NB4 (cell line): ENCODE measurements at regions not wholly inside any gene's neighbourhood (a gene's known extent, or its start where the extent isn't known, plus 50 kb on each side); places are given as distances from the start of the nearest gene placed in this dataset.
"Not testable (repeated sequence)": the region's sequence is repeated elsewhere in the genome, so short reads cannot be mapped to it uniquely, and the experiment has no call there.

Source experiments
- DNase-seq: peaks from one replicate; pipeline ENCODE4 v3.0.0; 2010; ENCODE audit warnings: low read depth
- H3K4me3 ChIP-seq: one replicate; pipeline ENCODE4 v1.5.1; 2011; ENCODE audit warnings: mild to moderate bottlenecking, low read depth, low read length, moderate library complexity
- MYC ChIP-seq: IDR thresholded peaks from 2 replicates; pipeline ENCODE4 v1.6.1; 2011; ENCODE audit warnings: low read depth, low read length
- POLR2A ChIP-seq: IDR thresholded peaks from 2 replicates; pipeline ENCODE4 v1.6.1; 2011; ENCODE audit warnings: mild to moderate bottlenecking; ENCODE audit not compliant: insufficient read length; ENCODE audit errors: extremely low read depth
- TF ChIP-seq, protein P1 (sequence below): IDR thresholded peaks from 2 replicates; pipeline ENCODE4 v1.6.1; 2011; ENCODE audit warnings: low read depth, low read length
- TF ChIP-seq, protein P2 (sequence below): IDR thresholded peaks from one replicate; pipeline ENCODE4 v1.5.1; 2012; ENCODE audit warnings: low read depth, low read length

DNA sequence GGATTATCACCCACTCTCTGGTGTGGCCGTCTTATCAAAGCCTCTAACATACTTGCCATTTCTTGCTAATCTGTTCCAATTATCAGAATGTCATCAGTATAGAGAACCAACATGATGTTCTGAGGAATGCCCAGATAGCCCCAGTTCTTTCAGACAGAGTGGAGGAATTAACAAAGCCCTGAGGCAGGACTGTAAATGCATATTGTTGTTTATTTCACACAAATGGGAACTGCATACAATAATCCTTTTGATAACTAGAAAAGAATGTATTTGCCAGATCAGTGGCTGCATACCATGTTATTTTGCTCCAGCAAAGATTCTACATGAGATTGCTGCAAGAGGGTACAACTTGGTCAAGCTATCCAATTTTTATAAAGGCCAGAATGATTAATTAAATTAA, 112.8 kb upstream of the HEY2 start:
- no peak overlapping the region for H3K4me3 ChIP-seq
- TF ChIP-seq, protein P1, sequence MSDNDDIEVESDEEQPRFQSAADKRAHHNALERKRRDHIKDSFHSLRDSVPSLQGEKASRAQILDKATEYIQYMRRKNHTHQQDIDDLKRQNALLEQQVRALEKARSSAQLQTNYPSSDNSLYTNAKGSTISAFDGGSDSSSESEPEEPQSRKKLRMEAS: no peak
- TF ChIP-seq POLR2A (no peak), MYC (no peak)
- TF ChIP-seq, protein P2, sequence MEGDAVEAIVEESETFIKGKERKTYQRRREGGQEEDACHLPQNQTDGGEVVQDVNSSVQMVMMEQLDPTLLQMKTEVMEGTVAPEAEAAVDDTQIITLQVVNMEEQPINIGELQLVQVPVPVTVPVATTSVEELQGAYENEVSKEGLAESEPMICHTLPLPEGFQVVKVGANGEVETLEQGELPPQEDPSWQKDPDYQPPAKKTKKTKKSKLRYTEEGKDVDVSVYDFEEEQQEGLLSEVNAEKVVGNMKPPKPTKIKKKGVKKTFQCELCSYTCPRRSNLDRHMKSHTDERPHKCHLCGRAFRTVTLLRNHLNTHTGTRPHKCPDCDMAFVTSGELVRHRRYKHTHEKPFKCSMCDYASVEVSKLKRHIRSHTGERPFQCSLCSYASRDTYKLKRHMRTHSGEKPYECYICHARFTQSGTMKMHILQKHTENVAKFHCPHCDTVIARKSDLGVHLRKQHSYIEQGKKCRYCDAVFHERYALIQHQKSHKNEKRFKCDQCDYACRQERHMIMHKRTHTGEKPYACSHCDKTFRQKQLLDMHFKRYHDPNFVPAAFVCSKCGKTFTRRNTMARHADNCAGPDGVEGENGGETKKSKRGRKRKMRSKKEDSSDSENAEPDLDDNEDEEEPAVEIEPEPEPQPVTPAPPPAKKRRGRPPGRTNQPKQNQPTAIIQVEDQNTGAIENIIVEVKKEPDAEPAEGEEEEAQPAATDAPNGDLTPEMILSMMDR: no peak
- no peak for DNase-seq

DNA sequence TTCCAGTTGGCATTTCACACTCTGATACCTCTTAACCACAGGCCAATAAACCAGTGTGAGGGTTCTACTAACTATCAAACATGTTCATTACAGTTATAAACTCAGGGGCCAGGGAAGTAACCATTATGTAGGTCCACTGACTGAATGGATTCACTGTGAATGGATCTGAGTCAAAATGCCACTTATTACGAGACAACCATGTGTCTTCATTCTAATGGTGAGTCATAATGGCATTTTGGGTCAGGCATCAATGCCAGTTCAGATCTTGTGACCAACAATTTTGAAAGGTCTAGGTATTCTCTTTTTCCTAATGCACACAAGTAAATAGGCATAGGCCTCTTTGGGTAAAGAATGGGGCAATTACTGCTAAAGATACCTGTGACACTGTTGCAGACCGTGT, 112.2 kb upstream of the HEY2 start:
- no peak for DNase-seq
- H3K4me3 ChIP-seq: no peak overlapping the region
- TF ChIP-seq, protein P1: no peak
- TF ChIP-seq, protein P2: no peak
- TF ChIP-seq MYC (no peak), POLR2A (no peak)

GRCh38 chr6:125639466-125640020, 109.9 kb upstream of the HEY2 start:
- DNase-seq: no peak

GRCh38 chr6:125640441-125641150, 108.8 kb upstream of the HEY2 start:
- no peak overlapping the region for H3K4me3 ChIP-seq
- TF ChIP-seq MYC: no peak
- TF ChIP-seq POLR2A: no peak
- TF ChIP-seq, protein P1: no peak
- TF ChIP-seq, protein P2: no peak
- no peak for DNase-seq

More at GRCh38 chr6:125639466-125640020, 109.9 kb upstream of the HEY2 start:
- H3K4me3 ChIP-seq: no peak overlapping the region
- no peak for TF ChIP-seq POLR2A
- TF ChIP-seq, protein P2: no peak
- TF ChIP-seq, protein P1: no peak
- TF ChIP-seq MYC: no peak

GRCh38 chr6:125643967-125644661, 105.3 kb upstream of the HEY2 start:
- DNase-seq, H3K4me3 ChIP-seq: not testable (repeated sequence)

- TF ChIP-seq, protein P1: no peak
- no peak for TF ChIP-seq POLR2A
- TF ChIP-seq MYC: no peak
- TF ChIP-seq, protein P2: no peak
- DNase-seq: no peak
- H3K4me3 ChIP-seq: no peak overlapping the region
Measured at GRCh38 chr6:125647391-125647790, 102.0 kb upstream of the HEY2 start.

DNA sequence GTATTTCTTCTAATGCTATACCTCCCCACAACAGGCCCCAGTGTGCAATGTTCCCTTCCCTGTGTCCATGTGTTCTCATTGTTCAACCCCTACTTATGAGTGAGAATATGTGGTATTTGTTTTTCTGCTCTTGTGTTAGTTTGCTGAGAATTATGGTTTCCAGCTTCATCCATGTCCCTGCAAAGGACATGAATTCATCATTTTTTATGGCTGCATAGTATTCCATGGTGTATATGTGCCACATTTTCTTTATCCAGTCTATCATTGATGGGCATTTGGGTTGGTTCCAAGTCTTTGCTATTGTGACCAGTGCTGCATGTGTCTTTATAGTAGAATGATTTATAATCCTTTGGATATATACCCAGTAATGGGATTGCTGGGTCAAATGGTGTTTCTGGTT, 95.7 kb upstream of the HEY2 start:
- not testable (repeated sequence) for DNase-seq, H3K4me3 ChIP-seq
